ENCODE measurements at regions not wholly inside any gene's neighbourhood (a gene's known extent, or its start where the extent isn't known, plus 50 kb on each side); places are given as distances from the start of the nearest gene placed in this dataset.
"Not testable (repeated sequence)": the region's sequence is repeated elsewhere in the genome, so short reads cannot be mapped to it uniquely, and the experiment has no call there.

GRCh38 chr4:31199644-31200043 is 479.5 kb downstream of the PCDH7 start:
- H3K27me3 ChIP-seq, result no peaks in the 10 kb centered on the region
- intact Hi-C loops (cut with DNase I), result no loop called here
- H3K4me1 ChIP-seq, result no peaks in the 10 kb centered on the region
- no peak overlapping the region for H3K27ac ChIP-seq (replicated peaks in 1 of 4)
- TF ChIP-seq EP300 (IDR thresholded peaks at IDR 0.05) (no peak), POLR2AphosphoS5 (IDR thresholded peaks at IDR 0.05) (no peak), POLR2A (IDR thresholded peaks at IDR 0.05; ENCODE audit: low read depth) (no peak), CTCF (IDR thresholded peaks at IDR 0.05) (no peak)
- 94% methylated on average over 5 of the region's 5 CpGs for WGBS
- no peaks in the 10 kb centered on the region for H3K36me3 ChIP-seq
- no peak for DNase-seq (ENCODE audit: extremely low spot score)
- H3K9me3 ChIP-seq, result no peaks in the 10 kb centered on the region
- no peak overlapping the region for H3K4me3 ChIP-seq

DNA sequence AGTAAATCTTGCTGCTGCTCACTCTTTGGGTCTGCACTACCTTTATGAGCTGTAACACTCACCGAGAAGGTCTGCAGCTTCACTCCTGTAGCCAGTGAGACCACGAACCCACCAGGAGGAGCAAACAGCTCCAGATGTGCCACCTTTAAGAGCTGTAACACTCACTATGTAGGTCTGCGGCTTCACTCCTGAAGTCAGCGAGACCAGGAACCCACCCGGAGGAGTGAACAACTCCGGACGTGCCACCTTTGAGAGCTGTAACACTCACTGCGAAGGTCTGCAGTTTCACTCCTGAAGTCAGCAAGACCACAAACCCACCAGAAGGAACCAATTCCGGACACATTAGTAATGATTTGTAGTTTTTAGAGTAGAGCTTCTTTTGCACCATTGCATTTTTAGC is 481.9 kb downstream of the PCDH7 start:
- H3K4me1 ChIP-seq; H3K27ac ChIP-seq (replicated peaks in 1 of 4); H3K36me3 ChIP-seq; H3K4me3 ChIP-seq; H3K9me3 ChIP-seq; DNase-seq (ENCODE audit: extremely low spot score); intact Hi-C loops (cut with DNase I); H3K27me3 ChIP-seq: not testable (repeated sequence)
- 92% methylated on average over 9 of the region's 9 CpGs for WGBS

DNA sequence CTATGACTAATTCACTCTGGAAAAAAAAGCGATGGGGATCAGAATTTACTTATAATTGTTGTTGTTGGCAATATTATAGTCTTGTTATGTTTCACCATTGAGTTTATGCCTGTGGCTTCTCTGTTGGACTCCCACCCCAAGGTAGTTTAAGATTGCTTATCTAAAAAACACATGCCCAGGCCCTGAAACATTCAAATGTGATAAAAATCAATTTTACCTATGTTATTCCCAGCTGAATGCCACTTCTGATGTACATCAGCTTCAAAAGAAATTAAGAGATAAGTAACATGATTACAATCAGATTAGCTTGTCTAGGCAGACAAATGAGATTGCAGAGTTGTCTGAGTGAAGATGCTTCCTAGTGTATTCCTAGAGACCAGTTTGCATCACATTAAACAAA is 484.7 kb downstream of the PCDH7 start:
- TF ChIP-seq POLR2A (IDR thresholded peaks at IDR 0.05; ENCODE audit: low read depth) (no peak), EP300 (IDR thresholded peaks at IDR 0.05) (no peak), POLR2AphosphoS5 (IDR thresholded peaks at IDR 0.05) (no peak), CTCF (IDR thresholded peaks at IDR 0.05) (no peak)
- Histone ChIP-seq H3K4me3 (no peak overlapping the region), H3K36me3 (no peaks in the 10 kb centered on the region), H3K27me3 (no peaks in the 10 kb centered on the region), H3K9me3 (no peaks in the 10 kb centered on the region), H3K27ac (replicated peaks in 1 of 4) (no peak overlapping the region), H3K4me1 (no peaks in the 10 kb centered on the region)
- 73% methylated on average over 1 of the region's 1 CpG for WGBS
- DNase-seq (ENCODE audit: extremely low spot score), result no peak
- intact Hi-C loops (cut with DNase I), result no loop called here

DNA sequence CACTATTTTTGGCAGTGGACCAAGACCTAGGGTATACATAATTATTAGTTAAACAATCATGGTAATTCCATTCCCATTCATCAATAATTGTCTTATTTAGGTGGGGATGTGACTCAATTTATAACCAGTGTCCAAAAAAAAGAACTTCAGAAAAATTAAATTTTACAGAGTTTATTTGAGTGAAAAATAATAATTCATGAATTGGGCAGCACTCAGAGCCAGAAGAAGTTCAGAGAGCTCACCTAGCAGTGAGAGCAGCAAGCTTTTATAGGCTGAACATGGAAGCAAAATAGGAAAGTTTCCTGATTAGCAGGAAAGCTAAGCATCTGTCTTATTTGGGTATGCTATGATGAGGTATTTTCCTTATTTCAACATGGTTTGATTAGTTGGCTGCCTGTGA is 500.8 kb downstream of the PCDH7 start:
- no peaks in the 10 kb centered on the region for H3K27me3 ChIP-seq
- DNase-seq (ENCODE audit: extremely low spot score), result no peak
- no peak overlapping the region for H3K27ac ChIP-seq (replicated peaks in 1 of 4)
- TF ChIP-seq POLR2AphosphoS5 (IDR thresholded peaks at IDR 0.05), result no peak
- TF ChIP-seq CTCF (IDR thresholded peaks at IDR 0.05), result no peak
- no peak for TF ChIP-seq POLR2A (IDR thresholded peaks at IDR 0.05; ENCODE audit: low read depth)
- TF ChIP-seq EP300 (IDR thresholded peaks at IDR 0.05), result no peak
- H3K4me3 ChIP-seq, result no peak overlapping the region
- intact Hi-C loops (cut with DNase I), result no loop called here
- no peaks in the 10 kb centered on the region for H3K4me1 ChIP-seq
- no peaks in the 10 kb centered on the region for H3K36me3 ChIP-seq
- H3K9me3 ChIP-seq, result no peaks in the 10 kb centered on the region

DNA sequence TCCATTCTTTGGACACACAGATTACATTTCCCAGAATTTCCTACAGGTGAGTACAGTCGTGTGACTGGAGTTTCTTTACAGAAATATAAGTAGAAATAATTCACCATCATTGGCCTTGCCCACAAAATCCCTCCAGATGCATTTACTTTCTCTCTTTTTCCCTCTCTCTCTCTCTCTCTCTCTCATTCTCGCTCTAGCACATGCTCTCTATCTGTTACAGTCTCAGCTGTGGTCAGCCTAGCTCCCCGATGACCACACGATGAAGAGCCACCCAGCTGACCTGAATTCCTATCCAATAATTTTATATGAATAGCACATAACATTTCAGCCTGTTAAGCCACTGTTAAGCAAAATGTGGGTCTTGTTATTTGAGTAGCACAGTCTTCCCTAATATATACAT is 507.9 kb downstream of the PCDH7 start:
- no peaks in the 10 kb centered on the region for H3K9me3 ChIP-seq
- DNase-seq (ENCODE audit: extremely low spot score), result no peak
- no peaks in the 10 kb centered on the region for H3K27me3 ChIP-seq
- intact Hi-C loops (cut with DNase I), result no loop called here
- H3K4me3 ChIP-seq, result no peak overlapping the region
- no peak for TF ChIP-seq EP300 (IDR thresholded peaks at IDR 0.05)
- TF ChIP-seq POLR2A (IDR thresholded peaks at IDR 0.05; ENCODE audit: low read depth), result no peak
- TF ChIP-seq POLR2AphosphoS5 (IDR thresholded peaks at IDR 0.05), result no peak
- no peak for TF ChIP-seq CTCF (IDR thresholded peaks at IDR 0.05)
- H3K36me3 ChIP-seq, result no peaks in the 10 kb centered on the region
- WGBS, result 87% methylated on average over 4 of the region's 4 CpGs
- no peaks in the 10 kb centered on the region for H3K4me1 ChIP-seq
- H3K27ac ChIP-seq (replicated peaks in 1 of 4), result no peak overlapping the region
